BLaER1 treated with 17β-estradiol and CSF1 and Interleukin-3, amounts not matched to agents 10 nM and 100 nM (cell line): ENCODE measurements at regions not wholly inside any gene's neighbourhood (a gene's known extent, or its start where the extent isn't known, plus 50 kb on each side); places are given as distances from the start of the nearest gene placed in this dataset.
"Not testable (repeated sequence)": the region's sequence is repeated elsewhere in the genome, so short reads cannot be mapped to it uniquely, and the experiment has no call there.

Experiments used
- H3K27ac ChIP-seq, 11 experiments: shearing (Covaris generic); formaldehyde crosslinking; 2 replicates each; pipeline ENCODE4 v1.8.1; 2022
- H3K27me3 ChIP-seq, 11 experiments: shearing (Covaris generic); formaldehyde crosslinking; 2 replicates each; pipeline ENCODE4 v1.8.1; 2022
- H3K36me3 ChIP-seq, 11 experiments: shearing (Covaris generic); formaldehyde crosslinking; 2 replicates each; pipeline ENCODE4 v1.8.1; 2022
- H3K4me1 ChIP-seq, 10 experiments: shearing (Covaris generic); formaldehyde crosslinking; 2 replicates each; pipeline ENCODE4 v1.8.1; 2022
- H3K4me2 ChIP-seq, 11 experiments: shearing (Covaris generic); formaldehyde crosslinking; 2 replicates each; pipeline ENCODE4 v1.8.1; 2022
- H3K4me3 ChIP-seq, 10 experiments: shearing (Covaris generic); formaldehyde crosslinking; 2 replicates each; pipeline ENCODE4 v1.8.1; 2022
- H3K9ac ChIP-seq, 11 experiments: shearing (Covaris generic); formaldehyde crosslinking; 2 replicates each; pipeline ENCODE4 v1.8.1; 2022
- H3K9me3 ChIP-seq, 11 experiments: shearing (Covaris generic); formaldehyde crosslinking; replicated peaks in 1 of 11; 2 replicates each; pipeline ENCODE4 v1.8.1; 2022
- H4K20me1 ChIP-seq, 11 experiments: shearing (Covaris generic); formaldehyde crosslinking; 2 replicates each; pipeline ENCODE4 v1.8.1; 2022
- Cebpa-rat ChIP-seq, 11 experiments: shearing (Covaris generic); IDR thresholded peaks; 2 replicates each; pipeline ENCODE4 v1.8.1; 2022

DNA sequence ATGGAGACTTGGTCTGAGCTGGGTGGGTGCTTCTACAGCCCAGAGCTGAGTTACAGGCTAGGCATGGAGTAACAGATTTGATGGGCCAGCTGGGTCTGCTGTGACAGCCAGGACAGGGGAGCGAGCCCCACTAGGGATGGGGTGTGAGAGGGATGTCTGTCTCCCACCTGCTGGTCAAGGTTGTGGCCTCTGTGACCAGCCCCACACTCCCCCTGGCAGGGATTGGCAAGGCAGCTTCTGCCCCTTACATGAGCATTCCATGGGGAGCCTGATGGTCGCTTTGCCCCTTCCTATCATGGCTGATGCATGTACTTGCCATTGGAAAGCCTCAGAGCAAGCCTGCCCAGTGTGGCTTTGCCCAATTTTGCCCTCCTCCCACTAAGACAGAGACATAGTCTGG is 162.0 kb upstream of the FIGN start:
- H3K27ac ChIP-seq = no peak overlapping the region
- H3K9me3 ChIP-seq = peaks cover 13 to 41% (median 25%) of the 10 kb centered on the region in 11 experiments; a peak in 20 of 22 replicates
- no peaks in the 10 kb centered on the region for H3K4me1 ChIP-seq
- H3K9ac ChIP-seq = no peak overlapping the region
- H3K4me3 ChIP-seq = no peak overlapping the region
- no peaks in the 10 kb centered on the region for H3K27me3 ChIP-seq
- H3K36me3 ChIP-seq = no peaks in the 10 kb centered on the region
- no peak for TF ChIP-seq Cebpa-rat (IDR thresholded peaks at IDR 0.05)
- no peaks in the 10 kb centered on the region for H4K20me1 ChIP-seq
- no peak overlapping the region for H3K4me2 ChIP-seq

DNA sequence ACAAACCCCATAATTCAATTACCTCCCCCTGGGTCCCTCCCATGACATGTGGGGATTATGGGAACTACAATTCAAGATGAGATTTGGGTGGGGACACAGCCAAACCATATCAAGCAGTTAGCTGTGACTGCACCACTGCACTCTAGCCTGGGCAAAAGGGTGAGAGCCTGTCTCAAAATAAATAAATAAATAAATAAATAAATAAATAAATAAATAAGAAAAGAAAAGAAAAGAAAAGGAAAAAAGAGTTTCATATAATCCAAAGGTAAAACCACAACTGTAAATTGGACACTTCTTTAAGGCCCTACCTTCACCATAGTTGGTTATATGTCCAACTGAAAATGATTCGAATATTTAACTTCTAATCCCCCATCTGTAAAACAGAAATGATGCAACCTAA is 157.6 kb upstream of the FIGN start:
- not testable (repeated sequence) for H3K27ac ChIP-seq

DNA sequence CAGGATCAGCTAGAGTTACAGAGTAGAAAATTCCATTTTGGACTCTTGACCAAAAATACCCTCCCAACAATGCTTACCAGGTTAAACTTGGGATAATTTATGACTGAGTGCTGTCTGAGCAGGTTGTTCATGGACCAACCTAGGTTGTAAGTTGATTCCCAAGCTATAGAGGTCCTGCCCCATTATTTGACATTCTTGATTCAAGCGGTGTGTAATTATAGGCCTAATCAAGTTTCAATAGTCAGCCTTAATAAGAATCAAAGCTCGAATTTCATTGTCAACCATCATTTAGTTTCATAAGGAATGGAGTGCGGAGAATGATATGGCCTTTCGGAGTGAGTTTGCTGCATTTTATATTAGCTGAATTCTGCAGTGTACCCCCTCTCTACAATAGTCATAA is 152.8 kb upstream of the FIGN start:
- Histone ChIP-seq H3K4me1 (peaks cover 0 to 8% (median 0%) of the 10 kb centered on the region in 10 experiments; a peak in 2 of 20 replicates), H4K20me1 (no peaks in the 10 kb centered on the region), H3K27ac (no peak overlapping the region), H3K4me3 (no peak overlapping the region), H3K9me3 (peaks cover 13 to 23% (median 19%) of the 10 kb centered on the region in 11 experiments), H3K4me2 (no peak overlapping the region), H3K36me3 (no peaks in the 10 kb centered on the region), H3K27me3 (no peaks in the 10 kb centered on the region), H3K9ac (no peak overlapping the region)
- TF ChIP-seq Cebpa-rat (IDR thresholded peaks at IDR 0.05) = no peak

More for the DNA sequence above, 157.6 kb upstream of the FIGN start:
- H3K9ac ChIP-seq, H3K36me3 ChIP-seq, H3K4me3 ChIP-seq, H3K4me2 ChIP-seq, H3K4me1 ChIP-seq, H3K27me3 ChIP-seq, H4K20me1 ChIP-seq: not testable (repeated sequence)
- peaks cover 18 to 31% (median 30%) of the 10 kb centered on the region in 11 experiments for H3K9me3 ChIP-seq

DNA sequence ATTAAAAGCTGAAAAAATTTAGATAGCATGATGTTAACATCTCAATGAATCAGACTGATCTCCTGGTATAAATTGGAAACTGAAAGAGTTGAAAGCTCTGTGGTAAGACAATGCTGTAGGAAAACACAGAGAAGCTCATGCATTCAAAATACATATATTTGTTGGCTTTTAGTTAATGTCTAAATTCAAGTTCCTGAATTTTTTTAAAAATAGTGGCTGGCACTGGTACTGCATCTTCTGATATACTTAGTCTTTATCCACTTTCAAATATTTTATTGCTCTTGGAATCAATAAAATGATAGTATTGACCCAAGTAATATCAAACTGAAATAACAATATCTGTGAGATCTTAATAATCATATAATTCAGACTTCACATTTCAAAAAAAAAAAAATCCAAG is 151.4 kb upstream of the FIGN start:
- TF ChIP-seq Cebpa-rat (IDR thresholded peaks at IDR 0.05) = no peak
- H3K4me3 ChIP-seq = no peak overlapping the region
- no peak overlapping the region for H3K9ac ChIP-seq
- no peak overlapping the region for H3K4me2 ChIP-seq
- H3K27ac ChIP-seq = no peak overlapping the region
- H4K20me1 ChIP-seq = no peaks in the 10 kb centered on the region
- H3K4me1 ChIP-seq = peaks cover 0 to 8% (median 0%) of the 10 kb centered on the region in 10 experiments; a peak in 2 of 20 replicates
- H3K9me3 ChIP-seq = peaks cover 5 to 12% (median 7%) of the 10 kb centered on the region in 11 experiments
- H3K36me3 ChIP-seq = no peaks in the 10 kb centered on the region
- no peaks in the 10 kb centered on the region for H3K27me3 ChIP-seq

DNA sequence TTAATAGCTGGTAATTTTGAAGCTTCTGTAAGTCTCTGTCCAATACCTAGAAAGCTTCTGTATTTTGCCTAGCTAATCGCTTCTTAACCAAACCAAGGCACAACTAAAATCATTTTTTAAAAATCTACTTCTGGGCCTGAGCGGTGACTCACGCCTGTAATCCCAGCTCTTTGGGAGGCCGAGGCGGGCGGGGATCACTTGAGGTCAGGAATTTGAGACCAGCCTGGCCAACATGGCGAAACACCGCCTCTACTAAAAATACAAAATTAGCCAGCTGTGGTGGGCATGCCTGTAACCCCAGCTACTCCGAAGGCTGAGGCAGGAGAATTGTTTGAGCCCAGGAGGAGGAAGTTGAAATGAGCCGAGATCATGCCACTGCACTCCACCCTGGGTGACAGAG is 148.6 kb upstream of the FIGN start:
- no peak overlapping the region for H3K27ac ChIP-seq

DNA sequence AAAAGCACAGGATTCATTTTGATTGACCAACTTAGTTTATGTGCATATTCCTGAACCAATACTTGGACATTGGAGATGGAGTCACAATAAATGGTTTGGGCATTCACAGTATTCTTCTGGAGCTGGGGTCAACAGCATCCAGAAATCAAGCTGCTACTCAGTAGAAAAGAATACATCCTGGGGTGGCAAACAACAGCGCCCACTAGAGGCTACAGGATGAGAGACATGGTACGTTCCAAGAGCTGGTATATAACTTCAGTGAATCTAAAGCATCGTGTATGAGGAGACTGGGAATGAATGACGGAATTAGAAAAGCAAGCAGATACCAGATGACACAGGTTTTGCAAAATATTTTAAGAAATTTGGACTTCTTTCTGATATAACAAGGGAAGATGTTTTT is 142.9 kb upstream of the FIGN start:
- no peak overlapping the region for H3K9ac ChIP-seq
- no peak overlapping the region for H3K4me2 ChIP-seq
- no peaks in the 10 kb centered on the region for H3K36me3 ChIP-seq
- H3K27ac ChIP-seq = no peak overlapping the region
- no peaks in the 10 kb centered on the region for H3K9me3 ChIP-seq
- H4K20me1 ChIP-seq = no peaks in the 10 kb centered on the region
- no peaks in the 10 kb centered on the region for H3K4me1 ChIP-seq
- no peak for TF ChIP-seq Cebpa-rat (IDR thresholded peaks at IDR 0.05)
- no peak overlapping the region for H3K4me3 ChIP-seq
- no peaks in the 10 kb centered on the region for H3K27me3 ChIP-seq

More for the DNA sequence above, 148.6 kb upstream of the FIGN start:
- H3K9me3 ChIP-seq = no peaks in the 10 kb centered on the region
- no peak overlapping the region for H3K4me3 ChIP-seq
- no peak overlapping the region for H3K4me2 ChIP-seq
- peaks cover 0 to 8% (median 0%) of the 10 kb centered on the region in 10 experiments; a peak in 2 of 20 replicates for H3K4me1 ChIP-seq
- TF ChIP-seq Cebpa-rat (IDR thresholded peaks at IDR 0.05) = no peak
- no peaks in the 10 kb centered on the region for H3K27me3 ChIP-seq
- H3K36me3 ChIP-seq = no peaks in the 10 kb centered on the region
- H3K9ac ChIP-seq = no peak overlapping the region
- H4K20me1 ChIP-seq = no peaks in the 10 kb centered on the region

DNA sequence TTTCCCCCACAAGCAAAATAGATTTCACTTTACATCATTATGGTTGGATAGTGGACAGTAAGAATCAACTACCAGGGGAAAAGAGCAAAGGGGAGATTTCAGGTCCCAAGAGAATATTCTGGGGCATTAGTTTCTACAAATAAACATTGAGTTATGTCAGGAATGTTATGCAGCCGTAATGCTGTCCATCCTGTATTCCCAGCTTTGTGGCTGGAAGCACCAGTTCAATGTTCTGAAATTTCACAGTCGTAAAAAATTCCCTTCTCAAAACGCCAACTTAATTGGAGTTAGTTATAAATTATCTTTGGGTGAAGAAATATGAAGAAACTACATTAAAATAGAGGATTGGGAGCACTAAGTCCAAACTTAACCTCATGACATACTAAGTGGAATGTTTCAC is 141.5 kb upstream of the FIGN start:
- no peak for TF ChIP-seq Cebpa-rat (IDR thresholded peaks at IDR 0.05)
- Histone ChIP-seq H3K36me3 (no peaks in the 10 kb centered on the region), H3K27ac (no peak overlapping the region), H3K4me1 (no peaks in the 10 kb centered on the region), H3K9ac (no peak overlapping the region), H4K20me1 (no peaks in the 10 kb centered on the region), H3K4me3 (no peak overlapping the region), H3K9me3 (no peaks in the 10 kb centered on the region), H3K4me2 (no peak overlapping the region), H3K27me3 (no peaks in the 10 kb centered on the region)

DNA sequence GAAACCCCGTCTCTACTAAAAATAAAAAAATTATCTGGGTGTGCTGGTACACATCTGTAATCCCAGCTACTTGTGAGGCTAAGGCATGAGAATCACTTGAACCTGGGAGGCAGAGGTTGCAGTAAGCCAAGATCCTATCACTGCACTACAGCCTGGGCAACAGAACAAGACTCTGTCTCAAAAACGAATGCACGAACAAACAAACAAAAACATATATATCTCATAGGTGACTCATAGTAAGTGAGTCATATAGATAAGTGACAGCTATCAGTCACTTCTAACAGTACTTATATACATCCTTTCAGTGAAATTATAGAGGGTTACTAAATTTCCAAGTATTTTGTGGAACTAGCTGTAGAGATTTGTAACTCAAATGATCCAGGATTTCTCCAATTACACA is 127.3 kb upstream of the FIGN start:
- Histone ChIP-seq H3K4me3 (no peak overlapping the region), H3K4me2 (no peak overlapping the region), H3K36me3 (no peaks in the 10 kb centered on the region), H3K27ac (no peak overlapping the region), H3K9me3 (peaks cover 8 to 24% (median 14%) of the 10 kb centered on the region in 11 experiments; a peak in 17 of 22 replicates), H3K27me3 (no peaks in the 10 kb centered on the region), H3K4me1 (peaks cover 0 to 37% (median 17%) of the 10 kb centered on the region in 10 experiments; a peak in 16 of 20 replicates), H4K20me1 (no peaks in the 10 kb centered on the region), H3K9ac (no peak overlapping the region)
- no peak for TF ChIP-seq Cebpa-rat (IDR thresholded peaks at IDR 0.05)

DNA sequence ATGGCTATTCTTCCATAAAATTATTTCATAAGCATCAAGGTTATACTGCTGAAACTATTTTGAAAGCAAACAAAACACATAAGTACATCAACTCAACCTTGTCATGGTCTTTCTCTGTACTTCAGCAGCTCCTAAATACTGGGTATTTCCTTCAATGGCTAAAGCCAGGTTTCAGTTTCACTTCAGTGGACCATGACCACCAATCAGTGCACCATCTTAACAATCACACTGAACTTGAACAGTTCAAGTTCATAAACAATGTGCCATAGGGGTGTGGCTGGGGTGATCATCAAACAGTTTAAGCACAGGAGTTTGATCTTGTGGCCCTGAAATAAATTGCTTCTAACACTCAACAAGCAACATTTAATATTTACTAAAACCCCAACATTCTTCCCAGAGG is 124.1 kb upstream of the FIGN start:
- Histone ChIP-seq H3K4me1 (peaks cover 0 to 51% (median 22%) of the 10 kb centered on the region in 10 experiments; a peak in 16 of 20 replicates), H3K27ac (peak overlapping the region in 4 of 11 experiments; percentile 4 to 34 (median 22); a peak in 4 of 22 replicates), H3K4me2 (peak overlapping the region; percentile 2 to 79 (median 43); a peak in 18 of 22 replicates), H3K9me3 (peaks cover 0 to 8% (median 0%) of the 10 kb centered on the region in 11 experiments; a peak in 4 of 22 replicates), H3K4me3 (no peak overlapping the region; a peak in 1 of 20 replicates), H3K9ac (no peak overlapping the region), H4K20me1 (no peaks in the 10 kb centered on the region), H3K27me3 (no peaks in the 10 kb centered on the region), H3K36me3 (no peaks in the 10 kb centered on the region)
- no peak for TF ChIP-seq Cebpa-rat (IDR thresholded peaks at IDR 0.05)

DNA sequence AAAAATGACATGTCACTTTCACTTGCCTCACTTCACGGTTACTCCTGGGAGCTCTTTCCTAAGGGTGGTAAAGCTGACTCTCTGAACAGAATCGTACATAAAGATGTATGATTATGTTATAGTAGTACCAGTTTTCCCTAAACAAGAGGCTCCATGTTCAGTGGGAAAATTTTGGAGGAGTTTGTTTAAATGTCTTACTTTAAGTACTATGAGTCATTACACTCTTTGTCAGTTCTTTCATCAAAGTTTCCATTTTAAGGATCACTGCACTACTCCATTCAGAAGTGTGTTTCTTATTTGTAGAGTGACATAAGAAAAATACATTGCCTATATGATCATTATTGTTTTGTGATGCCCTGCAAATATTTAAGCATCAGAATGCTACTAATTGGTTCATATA is 121.1 kb upstream of the FIGN start:
- H4K20me1 ChIP-seq = no peaks in the 10 kb centered on the region
- peaks cover 0 to 49% (median 22%) of the 10 kb centered on the region in 10 experiments; a peak in 16 of 20 replicates for H3K4me1 ChIP-seq
- H3K9me3 ChIP-seq = peaks cover 0 to 8% (median 0%) of the 10 kb centered on the region in 11 experiments; a peak in 4 of 22 replicates
- no peak overlapping the region for H3K9ac ChIP-seq
- TF ChIP-seq Cebpa-rat (IDR thresholded peaks at IDR 0.05) = no peak
- H3K27me3 ChIP-seq = no peaks in the 10 kb centered on the region
- H3K27ac ChIP-seq = no peak overlapping the region
- H3K36me3 ChIP-seq = no peaks in the 10 kb centered on the region
- peak overlapping the region in 5 of 11 experiments; percentile 8 to 45 (median 22); a peak in 7 of 22 replicates for H3K4me2 ChIP-seq
- H3K4me3 ChIP-seq = no peak overlapping the region
